B cell (primary cell): ENCODE measurements at regions not wholly inside any gene's neighbourhood (a gene's known extent, or its start where the extent isn't known, plus 50 kb on each side); places are given as distances from the start of the nearest gene placed in this dataset. TPM values are rescaled to one million over a fixed set of nuclear protein-coding genes. Genes with fewer than 3 reads are reported as not detected.

Source experiments
- ATAC-seq: fragments of 200-7000 bp; cut with Tn5 transposase; one replicate; pipeline ENCODE4 v1.10.0; 2021; ENCODE audit warnings: low read depth, mild to moderate bottlenecking, moderate number of reproducible peaks, moderate library complexity
- CTCF ChIA-PET: fragments of 350-600 bp; sonication (Branson Sonifier 250); formaldehyde crosslinking; loops from one replicate; lab custom pipeline; 2021; ENCODE audit warnings: antibody characterized with exemption, inconsistent platforms; lab: Charles Lee
- POLR2A ChIA-PET: fragments of 350-600 bp; sonication (Branson Sonifier 250); formaldehyde crosslinking; loops from one replicate; lab custom pipeline; 2021; ENCODE audit warnings: antibody characterized with exemption; lab: Charles Lee
- DNase-seq: peaks from one replicate; pipeline ENCODE4 v3.0.0; 2013
- H2AFZ ChIP-seq: 2 replicates; pipeline ENCODE4 v1.6.1; 2012; ENCODE audit warnings: mild to moderate bottlenecking, low read depth, low read length; ENCODE audit not compliant: insufficient read depth, poor library complexity, severe bottlenecking
- H3K27ac ChIP-seq, 2 donors: 1 replicate in 1 of 2; 2 replicates in 1 of 2; pipeline ENCODE4 v1.5.1; 2012 to 2013; ENCODE audit warnings: low read length in 2 of 2, mild to moderate bottlenecking in 2 of 2, moderate library complexity in 1 of 2
- H3K27me3 ChIP-seq, 4 experiments: fragments of 200-600 bp in 1 of 4; sonication (generic) in 1 of 4; replicated peaks in 1 of 4; 1 replicate in 2 of 4; 2 replicates in 2 of 4; pipeline versions ENCODE4 v1.6.1 to v1.7.0; 2013 to 2016; ENCODE audit warnings: low read length in 3 of 4, mild to moderate bottlenecking in 2 of 4, mixed read lengths in 1 of 4, moderate library complexity in 1 of 4; ENCODE audit not compliant: insufficient read depth in 4 of 4, control insufficient read depth in 3 of 4; ENCODE audit errors: control extremely low read depth in 1 of 4
- H3K36me3 ChIP-seq, 2 experiments: replicated peaks in 1 of 2; 1 replicate in 1 of 2; 2 replicates in 1 of 2; pipeline versions ENCODE4 v1.6.1 to v1.7.1; 2013; ENCODE audit warnings: low read length in 1 of 2; ENCODE audit not compliant: insufficient read depth in 2 of 2, control insufficient read depth in 1 of 2; ENCODE audit errors: control extremely low read depth in 1 of 2, extremely low read depth in 1 of 2
- H3K4me1 ChIP-seq, 2 donors: fragments of 200-600 bp in 1 of 2; sonication (generic) in 1 of 2; 1 replicate in 1 of 2; 2 replicates in 1 of 2; pipeline versions ENCODE4 v1.5.1 to v1.6.1; 2013 to 2017; ENCODE audit warnings: low read length in 2 of 2; ENCODE audit not compliant: control insufficient read depth in 2 of 2, insufficient read depth in 2 of 2
- H3K4me2 ChIP-seq: replicated peaks from 2 replicates; pipeline ENCODE3; 2012; ENCODE audit warnings: mild to moderate bottlenecking, low read depth, low read length; ENCODE audit not compliant: poor library complexity, severe bottlenecking
- H3K4me3 ChIP-seq, 5 experiments: fragments of 200-600 bp in 1 of 5; sonication (generic) in 1 of 5; 1 replicate in 3 of 5; 2 replicates in 2 of 5; pipeline versions ENCODE4 v1.5.1 to v1.7.0; 2011 to 2016; ENCODE audit warnings: low read length in 4 of 5, mild to moderate bottlenecking in 4 of 5, low read depth in 2 of 5, control low read depth in 1 of 5, moderate library complexity in 1 of 5; ENCODE audit not compliant: insufficient read depth in 1 of 5; ENCODE audit errors: control extremely low read depth in 1 of 5, extremely low read depth in 1 of 5
- H3K79me2 ChIP-seq: fragments of 200-600 bp; sonication (generic); one replicate; pipeline ENCODE4 v1.6.0; 2016; ENCODE audit warnings: low read length; ENCODE audit not compliant: control insufficient read depth, insufficient read depth
- H3K9ac ChIP-seq: fragments of 200-600 bp; sonication (generic); 2 replicates; pipeline ENCODE4 v1.6.1; 2017; ENCODE audit warnings: mild to moderate bottlenecking, low read length, moderate library complexity
- H3K9me3 ChIP-seq, 3 donors: one replicate each; pipeline versions ENCODE4 v1.6.1 to v1.7.1; 2013; ENCODE audit warnings: low read length in 2 of 3; ENCODE audit not compliant: control insufficient read depth in 2 of 3, insufficient read depth in 1 of 3; ENCODE audit errors: control extremely low read depth in 1 of 3
- H4K20me1 ChIP-seq: 2 replicates; pipeline ENCODE4 v1.6.0; 2012; ENCODE audit warnings: mild to moderate bottlenecking, low read length; ENCODE audit not compliant: insufficient read depth, control insufficient read depth, poor library complexity, severe bottlenecking
- H3K27ac Mint-ChIP-seq: one replicate; pipeline ENCODE4 v1.8.0; 2021; ENCODE audit warnings: mixed read lengths
- H3K27me3 Mint-ChIP-seq: one replicate; pipeline ENCODE4 v1.8.0; 2021; ENCODE audit warnings: mixed read lengths
- H3K4me1 Mint-ChIP-seq: one replicate; pipeline ENCODE4 v1.8.0; 2021; ENCODE audit warnings: mixed read lengths
- H3K4me3 Mint-ChIP-seq: one replicate; pipeline ENCODE4 v1.8.0; 2021; ENCODE audit warnings: mixed read lengths
- H3K9me3 Mint-ChIP-seq: one replicate; pipeline ENCODE4 v1.8.0; 2022; ENCODE audit warnings: mixed read lengths; ENCODE audit not compliant: insufficient read depth
- CTCF ChIP-seq: fragments of 200-600 bp; IDR thresholded peaks from one replicate; pipeline ENCODE4 v1.8.0; 2022; ENCODE audit warnings: antibody characterized with exemption, mild to moderate bottlenecking
- EZH2 ChIP-seq: IDR thresholded peaks from 2 replicates; pipeline ENCODE4 v1.6.1; 2012; ENCODE audit warnings: borderline replicate concordance, low read depth, mild to moderate bottlenecking, moderate library complexity, low read length; ENCODE audit not compliant: insufficient read depth, poor library complexity, severe bottlenecking
- WGBS: methylation state at CpG from one replicate; pipeline ENCODE4 v1.1.5; 2013; ENCODE audit warnings: missing lambda C conversion rate; ENCODE audit not compliant: insufficient coverage; 5-methylcytosine and 5-hydroxymethylcytosine counted together
- intact Hi-C: fragments of 100-400 bp; cut with micrococcal nuclease; formaldehyde crosslinking; loops from one replicate; pipeline ENCODE4 v1.10.0; 2022
- small RNA-seq: library from RNA; depleted of rRNA; stranded (forward); fragments of <200 nt; gene quantifications from one replicate; pipeline ENCODE3, GENCODE V24; 2012; ENCODE audit warnings: low replicate concordance, low read depth; ENCODE audit not compliant: insufficient read length

GRCh38 chr18:62665188-62665587 lies 50.2 kb upstream of the PHLPP1 start:
- ATAC-seq, result no peak
- no peak for TF ChIP-seq CTCF
- no peak for TF ChIP-seq EZH2
- ChIA-PET POLR2A (no interaction called here), CTCF (no interaction called here)
- WGBS, result 93% methylated on average over 2 of the region's 4 CpGs
- intact Hi-C loops, result no loop called here
- H3K79me2 ChIP-seq, result no peaks in the 10 kb centered on the region
- H3K36me3 ChIP-seq, result no peaks in the 10 kb centered on the region
- Mint-ChIP-seq H3K9me3 (no peaks in the 10 kb centered on the region), H3K4me1 (no peaks in the 10 kb centered on the region), H3K27ac (no peak overlapping the region), H3K4me3 (no peak overlapping the region), H3K27me3 (no peaks in the 10 kb centered on the region)
- H3K27me3 ChIP-seq, result no peaks in the 10 kb centered on the region
- H3K4me2 ChIP-seq, result no peak overlapping the region
- H3K4me1 ChIP-seq, result no peaks in the 10 kb centered on the region
- no peaks in the 10 kb centered on the region for H4K20me1 ChIP-seq
- DNase-seq, result no peak
- no peak overlapping the region for H3K27ac ChIP-seq
- no peak overlapping the region for H3K9ac ChIP-seq
- H2AFZ ChIP-seq, result no peak overlapping the region
- H3K4me3 ChIP-seq, result no peak overlapping the region
- no peaks in the 10 kb centered on the region for H3K9me3 ChIP-seq

Small RNA genes in the stretch of these regions (small RNA-seq; reads per million reads assigned to genes)
- not detected for gene RN7SL705P
